NCI-H748 (cell line): ENCODE measurements at regions not wholly inside any gene's neighbourhood (a gene's known extent, or its start where the extent isn't known, plus 50 kb on each side); places are given as distances from the start of the nearest gene placed in this dataset.

Source experiments
- DNase-seq: peaks from one replicate; lab custom pipeline; 2025; ENCODE audit not compliant: unreplicated experiment; lab: John Stamatoyannopoulos, UW

GRCh38 chr7:17159500-17160037 is 138.9 kb upstream of the AHR start:
- no peak for DNase-seq

GRCh38 chr7:17166824-17167379 is 131.6 kb upstream of the AHR start:
- no peak for DNase-seq

- no peak for DNase-seq
Measured at GRCh38 chr7:17168416-17168815, 130.0 kb upstream of the AHR start.

GRCh38 chr7:17171427-17171826 is 127.0 kb upstream of the AHR start:
- no peak for DNase-seq

- DNase-seq = no peak
Measured at GRCh38 chr7:17176371-17177032, 122.0 kb upstream of the AHR start.

- no peak for DNase-seq
Measured at GRCh38 chr7:17178545-17178944, 119.9 kb upstream of the AHR start.

GRCh38 chr7:17181482-17181881 is 117.0 kb upstream of the AHR start:
- no peak for DNase-seq

GRCh38 chr7:17183630-17184328 is 114.7 kb upstream of the AHR start:
- no peak for DNase-seq

- no peak for DNase-seq
Measured at GRCh38 chr7:17184805-17185689, 113.4 kb upstream of the AHR start.

GRCh38 chr7:17185690-17186070 is 112.8 kb upstream of the AHR start:
- no peak for DNase-seq

GRCh38 chr7:17186745-17187530 is 111.5 kb upstream of the AHR start:
- no peak for DNase-seq

GRCh38 chr7:17194656-17195055 is 103.8 kb upstream of the AHR start:
- DNase-seq = no peak

GRCh38 chr7:17195576-17195975 is 102.9 kb upstream of the AHR start:
- DNase-seq = no peak

- DNase-seq = no peak
Measured at GRCh38 chr7:17205910-17206309, 92.5 kb upstream of the AHR start.

GRCh38 chr7:17206349-17206905 is 92.0 kb upstream of the AHR start:
- peak; percentile 79 for DNase-seq

- DNase-seq = no peak
Measured at GRCh38 chr7:17207220-17207619, 91.2 kb upstream of the AHR start.

- no peak for DNase-seq
Measured at GRCh38 chr7:17209101-17209500, 89.4 kb upstream of the AHR start.

GRCh38 chr7:17211307-17211836 is 87.1 kb upstream of the AHR start:
- no peak for DNase-seq

GRCh38 chr7:17212188-17212587 is 86.3 kb upstream of the AHR start:
- DNase-seq = no peak
